Panc1 (cell line): ENCODE measurements at regions not wholly inside any gene's neighbourhood (a gene's known extent, or its start where the extent isn't known, plus 50 kb on each side); places are given as distances from the start of the nearest gene placed in this dataset.

ENCODE experiments used
- ATAC-seq: fragments of 200-7000 bp; cut with Tn5 transposase; 2 replicates; pipeline ENCODE4 v1.9.1; 2020; ENCODE audit warnings: mild to moderate bottlenecking, moderate library complexity
- BruUV-seq: library from RNA; stranded (reverse); fragments of 400-500 nt; replicated peaks from 2 replicates; lab custom pipeline; 2021; lab: Mats Ljungman, UMichigan
- CTCF ChIA-PET: fragments of 300-600 bp; sonication (Branson Sonifier 250); formaldehyde crosslinking; loops from one replicate; lab custom pipeline; 2022; ENCODE audit warnings: antibody characterized with exemption; lab: Charles Lee
- POLR2A ChIA-PET: fragments of 300-600 bp; sonication (Branson Sonifier 250); formaldehyde crosslinking; loops from one replicate; lab custom pipeline; 2022; ENCODE audit warnings: antibody characterized with exemption; lab: Charles Lee
- DNase-seq: peaks from one replicate; pipeline ENCODE4 v3.0.0-alpha.2; 2010; ENCODE audit warnings: low read depth, low spot score
- H3K27ac ChIP-seq: 2 replicates; pipeline ENCODE4 v1.5.1; 2011; ENCODE audit warnings: mild to moderate bottlenecking, low read length, inconsistent platforms
- H3K27me3 ChIP-seq: fragments of 200-500 bp; sonication (Bioruptor generic); 2 replicates; pipeline ENCODE4 v1.6.0; 2014; ENCODE audit warnings: low read length, inconsistent platforms; ENCODE audit not compliant: control insufficient read depth, insufficient read depth
- H3K36me3 ChIP-seq: fragments of 200-500 bp; sonication (Bioruptor generic); 2 replicates; pipeline ENCODE4 v1.5.1; 2014; ENCODE audit warnings: inconsistent platforms, mild to moderate bottlenecking, low read length, moderate library complexity; ENCODE audit not compliant: control insufficient read depth, insufficient read depth
- H3K4me1 ChIP-seq: 2 replicates; pipeline ENCODE4 v1.5.1; 2011; ENCODE audit warnings: inconsistent platforms, mild to moderate bottlenecking, low read length, moderate library complexity; ENCODE audit not compliant: control insufficient read depth, insufficient read depth
- H3K4me3 ChIP-seq, 2 experiments: 2 replicates each; pipeline ENCODE4 v1.5.1; 2011 to 2012; ENCODE audit warnings: low read depth in 2 of 2, low read length in 2 of 2, mild to moderate bottlenecking in 2 of 2, inconsistent platforms in 1 of 2, moderate library complexity in 1 of 2
- H3K9me3 ChIP-seq: fragments of 200-500 bp; sonication (Bioruptor generic); 2 replicates; pipeline ENCODE4 v1.5.1; 2014; ENCODE audit warnings: low read depth, mild to moderate bottlenecking, inconsistent platforms, low read length, moderate library complexity; ENCODE audit not compliant: control insufficient read depth, insufficient read depth
- CTCF ChIP-seq: fragments of 450-650 bp; IDR thresholded peaks from 2 replicates; pipeline ENCODE4 v1.5.1; 2017; ENCODE audit warnings: mild to moderate bottlenecking
- POLR2AphosphoS5 ChIP-seq: IDR thresholded peaks from 2 replicates; pipeline ENCODE4 v1.6.1; 2012; ENCODE audit warnings: mild to moderate bottlenecking, low read depth, low read length, moderate library complexity
- REST ChIP-seq, 2 experiments: IDR thresholded peaks; 2 replicates each; pipeline ENCODE4 v1.6.1; 2011 to 2012; ENCODE audit warnings: low read depth in 2 of 2, control low read depth in 1 of 2, low read length in 1 of 2, mild to moderate bottlenecking in 1 of 2, moderate library complexity in 1 of 2; ENCODE audit not compliant: insufficient read depth in 1 of 2
- SIN3A ChIP-seq: IDR thresholded peaks from 2 replicates; pipeline ENCODE4 v1.6.1; 2012; ENCODE audit warnings: low read depth, mild to moderate bottlenecking, low read length, moderate library complexity, borderline replicate concordance; ENCODE audit not compliant: insufficient read depth
- TCF7L2 ChIP-seq: IDR thresholded peaks from 2 replicates; pipeline ENCODE4 v1.6.1; 2011; ENCODE audit warnings: mild to moderate bottlenecking, low read depth, low read length, inconsistent platforms
- in situ Hi-C: cut with HindIII; loops from 2 replicates; pipeline ENCODE4 v1.10.0; 2016; ENCODE audit warnings: low sequenced_read_pairs, low pct_unique_long_range_greater_than_20kb
- intact Hi-C: fragments of 100-400 bp; cut with micrococcal nuclease; formaldehyde crosslinking; loops from one replicate; pipeline ENCODE4 v1.10.0; 2022; ENCODE audit not compliant: unreplicated experiment

DNA sequence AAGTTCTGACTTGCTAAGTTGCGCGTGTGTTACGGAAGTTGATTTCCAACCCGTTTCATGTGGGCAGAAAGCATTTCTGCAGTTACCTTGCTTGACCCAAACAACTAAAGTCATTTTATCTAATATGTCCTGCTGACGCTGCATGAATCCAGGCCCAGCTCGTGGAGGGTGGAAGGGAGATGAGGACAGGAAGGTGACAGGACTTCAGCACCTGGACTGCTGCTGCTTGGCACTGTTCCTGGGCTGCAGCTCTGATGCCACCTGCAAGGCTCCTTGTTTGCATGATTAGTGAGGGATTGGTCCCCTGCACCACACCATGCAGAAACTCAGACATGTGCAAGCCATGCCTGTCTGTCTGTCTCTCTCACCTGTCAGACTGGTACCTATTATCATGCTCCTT, 198.4 kb downstream of the PRDM2 start:
- Histone ChIP-seq H3K27ac (no peak overlapping the region), H3K4me3 (no peak overlapping the region), H3K27me3 (peaks cover 2% of the 10 kb centered on the region; the same call in 1 of the 2 replicates), H3K4me1 (no peaks in the 10 kb centered on the region), H3K9me3 (no peaks in the 10 kb centered on the region), H3K36me3 (no peaks in the 10 kb centered on the region)
- CTCF ChIA-PET, result no interaction called here
- POLR2A ChIA-PET, result no interaction called here
- ATAC-seq (no peak), DNase-seq (no peak)
- in situ Hi-C loops (no loop called here), intact Hi-C loops (no loop called here)
- TF ChIP-seq TCF7L2 (no peak), POLR2AphosphoS5 (no peak), REST (IDR thresholded peaks at IDR 0.05; ENCODE audit: insufficient read depth in 1 of 2, low read depth in 2 of 2, low read length in 1 of 2) (no peak), CTCF (no peak), SIN3A (no peak)
- no TSS peak for BruUV-seq

GRCh38 chr1:13899856-13900255, 199.9 kb downstream of the PRDM2 start:
- Histone ChIP-seq H3K9me3 (no peaks in the 10 kb centered on the region), H3K4me1 (no peaks in the 10 kb centered on the region), H3K27ac (no peak overlapping the region), H3K36me3 (no peaks in the 10 kb centered on the region), H3K4me3 (no peak overlapping the region), H3K27me3 (no peaks in the 10 kb centered on the region; the same call in 1 of the 2 replicates)
- in situ Hi-C loops (no loop called here), intact Hi-C loops (no loop called here)
- TF ChIP-seq CTCF (no peak), TCF7L2 (no peak), POLR2AphosphoS5 (no peak), REST (IDR thresholded peaks at IDR 0.05; ENCODE audit: insufficient read depth in 1 of 2, low read depth in 2 of 2, low read length in 1 of 2) (no peak), SIN3A (no peak)
- no peak for ATAC-seq
- CTCF ChIA-PET, result interaction anchor here (0.7 kb wide), 1 partner anchor 214 kb away, joined by 4 read pairs; no protein-coding TSS in a partner anchor
- DNase-seq, result no peak
- POLR2A ChIA-PET, result no interaction called here
- BruUV-seq, result no TSS peak
